IMR-90 (cell line): ENCODE measurements at regions not wholly inside any gene's neighbourhood (a gene's known extent, or its start where the extent isn't known, plus 50 kb on each side); places are given as distances from the start of the nearest gene placed in this dataset.

Experiments used
- BHLHE40 ChIP-seq: fragments of 150-350 bp; IDR thresholded peaks from 2 replicates; pipeline ENCODE4 v1.6.1; 2016; ENCODE audit warnings: mild to moderate bottlenecking, low read depth, low read length
- CHD1 ChIP-seq: IDR thresholded peaks from 2 replicates; pipeline ENCODE4 v1.6.1; 2012; ENCODE audit warnings: low read depth, low read length, improper control_type of control experiment
- MAFK ChIP-seq: IDR thresholded peaks from 2 replicates; pipeline ENCODE4 v1.6.1; 2012; ENCODE audit warnings: low read depth, low read length, improper control_type of control experiment
- MAZ ChIP-seq: IDR thresholded peaks from 2 replicates; pipeline ENCODE4 v1.6.1; 2012; ENCODE audit warnings: low read depth, mild to moderate bottlenecking, low read length, improper control_type of control experiment, moderate library complexity, borderline replicate concordance
- MXI1 ChIP-seq: IDR thresholded peaks from 2 replicates; pipeline ENCODE4 v1.6.1; 2012; ENCODE audit warnings: low read depth, mild to moderate bottlenecking, low read length, moderate library complexity, borderline replicate concordance
- POLR2A ChIP-seq: IDR thresholded peaks from 2 replicates; pipeline ENCODE4 v1.6.1; 2012; ENCODE audit warnings: mild to moderate bottlenecking, low read depth, low read length
- RAD21 ChIP-seq: IDR thresholded peaks from 2 replicates; pipeline ENCODE4 v1.6.1; 2012; ENCODE audit warnings: low read length, improper control_type of control experiment
- RCOR1 ChIP-seq: IDR thresholded peaks from 2 replicates; pipeline ENCODE4 v1.6.1; 2012; ENCODE audit warnings: mild to moderate bottlenecking, low read length, improper control_type of control experiment; ENCODE audit not compliant: insufficient replicate concordance
- RFX5 ChIP-seq: IDR thresholded peaks from 2 replicates; pipeline ENCODE4 v1.8.0; 2012; ENCODE audit warnings: low read depth, mild to moderate bottlenecking, low read length, moderate library complexity
- SMC3 ChIP-seq: fragments of 150-350 bp; IDR thresholded peaks from 2 replicates; pipeline ENCODE4 v1.6.1; 2016; ENCODE audit warnings: low read depth, mild to moderate bottlenecking, antibody characterized with exemption, low read length, moderate library complexity
- TF ChIP-seq, protein P1 (sequence below): conservative IDR thresholded peaks from 2 replicates; pipeline ENCODE4 v1.5.1; 2012; ENCODE audit warnings: mild to moderate bottlenecking, low read depth, low read length, improper control_type of control experiment
- TF ChIP-seq, protein P2 (sequence below): fragments of 150-350 bp; IDR thresholded peaks from 2 replicates; pipeline ENCODE4 v1.6.1; 2017; ENCODE audit warnings: mild to moderate bottlenecking, antibody characterized with exemption, low read length, low read depth
- TF ChIP-seq, protein P3 (sequence below): fragments of 150-350 bp; IDR thresholded peaks from 2 replicates; pipeline ENCODE4 v1.6.1; 2016; ENCODE audit warnings: low read depth, mild to moderate bottlenecking, low read length, moderate library complexity, borderline replicate concordance

DNA sequence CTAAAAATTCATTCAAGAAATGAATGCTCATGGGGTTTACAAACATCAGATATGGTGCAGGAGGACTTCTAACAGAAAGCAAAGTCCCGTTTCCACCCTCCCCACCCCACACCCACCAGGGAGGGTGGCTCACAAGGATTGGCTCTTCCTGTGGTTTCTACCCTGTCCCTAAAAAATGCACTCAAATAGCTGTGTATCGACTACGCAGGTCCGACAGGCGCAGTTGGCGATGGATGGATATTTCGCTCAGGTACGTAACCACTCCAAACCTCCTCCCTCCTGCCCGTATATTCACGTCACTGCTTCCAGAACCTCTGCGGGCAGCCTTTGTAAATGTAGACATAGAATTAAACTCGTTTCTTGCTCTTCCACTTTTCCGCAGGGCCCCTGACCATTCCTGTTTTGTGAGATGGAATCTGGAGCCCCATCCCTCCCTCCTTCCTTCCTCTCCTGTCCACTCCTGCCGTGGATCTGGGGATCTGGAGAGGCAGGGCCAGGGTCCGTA lies 264.3 kb downstream of the BMP7 start:
- TF ChIP-seq, protein P1, sequence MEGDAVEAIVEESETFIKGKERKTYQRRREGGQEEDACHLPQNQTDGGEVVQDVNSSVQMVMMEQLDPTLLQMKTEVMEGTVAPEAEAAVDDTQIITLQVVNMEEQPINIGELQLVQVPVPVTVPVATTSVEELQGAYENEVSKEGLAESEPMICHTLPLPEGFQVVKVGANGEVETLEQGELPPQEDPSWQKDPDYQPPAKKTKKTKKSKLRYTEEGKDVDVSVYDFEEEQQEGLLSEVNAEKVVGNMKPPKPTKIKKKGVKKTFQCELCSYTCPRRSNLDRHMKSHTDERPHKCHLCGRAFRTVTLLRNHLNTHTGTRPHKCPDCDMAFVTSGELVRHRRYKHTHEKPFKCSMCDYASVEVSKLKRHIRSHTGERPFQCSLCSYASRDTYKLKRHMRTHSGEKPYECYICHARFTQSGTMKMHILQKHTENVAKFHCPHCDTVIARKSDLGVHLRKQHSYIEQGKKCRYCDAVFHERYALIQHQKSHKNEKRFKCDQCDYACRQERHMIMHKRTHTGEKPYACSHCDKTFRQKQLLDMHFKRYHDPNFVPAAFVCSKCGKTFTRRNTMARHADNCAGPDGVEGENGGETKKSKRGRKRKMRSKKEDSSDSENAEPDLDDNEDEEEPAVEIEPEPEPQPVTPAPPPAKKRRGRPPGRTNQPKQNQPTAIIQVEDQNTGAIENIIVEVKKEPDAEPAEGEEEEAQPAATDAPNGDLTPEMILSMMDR, result no peak
- TF ChIP-seq CHD1 (no peak), POLR2A (no peak), SMC3 (no peak), MXI1 (no peak), MAZ (no peak), MAFK (no peak), BHLHE40 (no peak), RAD21 (no peak), RCOR1 (no peak), RFX5 (no peak)
- TF ChIP-seq, protein P2, sequence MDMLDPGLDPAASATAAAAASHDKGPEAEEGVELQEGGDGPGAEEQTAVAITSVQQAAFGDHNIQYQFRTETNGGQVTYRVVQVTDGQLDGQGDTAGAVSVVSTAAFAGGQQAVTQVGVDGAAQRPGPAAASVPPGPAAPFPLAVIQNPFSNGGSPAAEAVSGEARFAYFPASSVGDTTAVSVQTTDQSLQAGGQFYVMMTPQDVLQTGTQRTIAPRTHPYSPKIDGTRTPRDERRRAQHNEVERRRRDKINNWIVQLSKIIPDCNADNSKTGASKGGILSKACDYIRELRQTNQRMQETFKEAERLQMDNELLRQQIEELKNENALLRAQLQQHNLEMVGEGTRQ, result no peak
- TF ChIP-seq, protein P3, sequence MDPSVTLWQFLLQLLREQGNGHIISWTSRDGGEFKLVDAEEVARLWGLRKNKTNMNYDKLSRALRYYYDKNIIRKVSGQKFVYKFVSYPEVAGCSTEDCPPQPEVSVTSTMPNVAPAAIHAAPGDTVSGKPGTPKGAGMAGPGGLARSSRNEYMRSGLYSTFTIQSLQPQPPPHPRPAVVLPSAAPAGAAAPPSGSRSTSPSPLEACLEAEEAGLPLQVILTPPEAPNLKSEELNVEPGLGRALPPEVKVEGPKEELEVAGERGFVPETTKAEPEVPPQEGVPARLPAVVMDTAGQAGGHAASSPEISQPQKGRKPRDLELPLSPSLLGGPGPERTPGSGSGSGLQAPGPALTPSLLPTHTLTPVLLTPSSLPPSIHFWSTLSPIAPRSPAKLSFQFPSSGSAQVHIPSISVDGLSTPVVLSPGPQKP, result no peak
